IMR-90 (cell line): ENCODE measurements at regions not wholly inside any gene's neighbourhood (a gene's known extent, or its start where the extent isn't known, plus 50 kb on each side); places are given as distances from the start of the nearest gene placed in this dataset.

ENCODE experiments used
- CHD1 ChIP-seq: IDR thresholded peaks from 2 replicates; pipeline ENCODE4 v1.6.1; 2012; ENCODE audit warnings: low read depth, low read length, improper control_type of control experiment
- FOS ChIP-seq: fragments of 150-350 bp; IDR thresholded peaks from 2 replicates; pipeline ENCODE4 v1.6.1; 2016; ENCODE audit warnings: low read depth, low read length
- POLR2A ChIP-seq: IDR thresholded peaks from 2 replicates; pipeline ENCODE4 v1.6.1; 2012; ENCODE audit warnings: mild to moderate bottlenecking, low read depth, low read length
- RAD21 ChIP-seq: IDR thresholded peaks from 2 replicates; pipeline ENCODE4 v1.6.1; 2012; ENCODE audit warnings: low read length, improper control_type of control experiment
- TF ChIP-seq, protein P1 (sequence below): conservative IDR thresholded peaks from 2 replicates; pipeline ENCODE4 v1.5.1; 2012; ENCODE audit warnings: mild to moderate bottlenecking, low read depth, low read length, improper control_type of control experiment
- TF ChIP-seq, protein P2 (sequence below): fragments of 150-350 bp; IDR thresholded peaks from 2 replicates; pipeline ENCODE4 v1.6.1; 2017; ENCODE audit warnings: mild to moderate bottlenecking, antibody characterized with exemption, low read length, low read depth

DNA sequence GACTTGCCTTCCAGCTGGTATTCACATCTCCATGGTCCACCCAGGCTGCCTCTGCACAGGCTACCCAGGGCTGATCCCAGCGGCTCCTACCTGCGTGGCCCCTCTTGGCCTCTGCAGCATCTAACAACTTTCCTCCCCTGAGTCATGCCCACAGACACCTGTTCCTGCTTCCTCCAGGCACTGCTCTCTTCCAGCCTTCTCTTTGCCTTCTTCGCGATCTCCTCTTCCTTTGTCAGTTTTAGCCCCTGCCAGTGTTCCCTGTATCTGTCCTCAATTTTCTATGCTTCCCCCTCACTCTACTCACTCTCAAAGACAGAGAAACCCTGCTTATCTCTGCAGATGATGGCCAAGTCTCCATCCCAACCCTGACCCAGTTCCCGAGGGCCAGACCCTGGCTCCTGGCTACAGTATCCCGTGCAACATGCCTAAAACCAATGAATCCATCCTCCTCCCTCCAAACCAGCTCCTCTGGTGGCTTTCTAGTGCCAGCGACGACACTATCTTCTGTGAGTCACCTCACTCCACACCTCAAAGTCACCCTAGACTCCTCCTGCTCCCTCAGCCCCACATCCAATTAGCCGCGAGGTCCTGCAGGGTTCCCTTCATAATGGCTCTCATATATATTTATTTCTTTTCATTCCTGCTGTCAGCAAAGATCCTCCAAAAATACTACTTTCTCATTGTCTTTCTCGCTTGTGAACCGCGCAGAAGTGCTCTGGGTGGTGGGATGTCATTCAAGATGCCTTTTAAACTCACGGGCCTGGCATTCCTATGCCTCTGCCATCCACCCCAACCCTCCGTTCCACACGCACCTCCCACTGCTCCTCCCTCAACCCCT lies 259.2 kb downstream of the TOMM20 start:
- TF ChIP-seq, protein P1, sequence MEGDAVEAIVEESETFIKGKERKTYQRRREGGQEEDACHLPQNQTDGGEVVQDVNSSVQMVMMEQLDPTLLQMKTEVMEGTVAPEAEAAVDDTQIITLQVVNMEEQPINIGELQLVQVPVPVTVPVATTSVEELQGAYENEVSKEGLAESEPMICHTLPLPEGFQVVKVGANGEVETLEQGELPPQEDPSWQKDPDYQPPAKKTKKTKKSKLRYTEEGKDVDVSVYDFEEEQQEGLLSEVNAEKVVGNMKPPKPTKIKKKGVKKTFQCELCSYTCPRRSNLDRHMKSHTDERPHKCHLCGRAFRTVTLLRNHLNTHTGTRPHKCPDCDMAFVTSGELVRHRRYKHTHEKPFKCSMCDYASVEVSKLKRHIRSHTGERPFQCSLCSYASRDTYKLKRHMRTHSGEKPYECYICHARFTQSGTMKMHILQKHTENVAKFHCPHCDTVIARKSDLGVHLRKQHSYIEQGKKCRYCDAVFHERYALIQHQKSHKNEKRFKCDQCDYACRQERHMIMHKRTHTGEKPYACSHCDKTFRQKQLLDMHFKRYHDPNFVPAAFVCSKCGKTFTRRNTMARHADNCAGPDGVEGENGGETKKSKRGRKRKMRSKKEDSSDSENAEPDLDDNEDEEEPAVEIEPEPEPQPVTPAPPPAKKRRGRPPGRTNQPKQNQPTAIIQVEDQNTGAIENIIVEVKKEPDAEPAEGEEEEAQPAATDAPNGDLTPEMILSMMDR: no peak
- TF ChIP-seq FOS: no peak
- TF ChIP-seq, protein P2, sequence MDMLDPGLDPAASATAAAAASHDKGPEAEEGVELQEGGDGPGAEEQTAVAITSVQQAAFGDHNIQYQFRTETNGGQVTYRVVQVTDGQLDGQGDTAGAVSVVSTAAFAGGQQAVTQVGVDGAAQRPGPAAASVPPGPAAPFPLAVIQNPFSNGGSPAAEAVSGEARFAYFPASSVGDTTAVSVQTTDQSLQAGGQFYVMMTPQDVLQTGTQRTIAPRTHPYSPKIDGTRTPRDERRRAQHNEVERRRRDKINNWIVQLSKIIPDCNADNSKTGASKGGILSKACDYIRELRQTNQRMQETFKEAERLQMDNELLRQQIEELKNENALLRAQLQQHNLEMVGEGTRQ: no peak
- TF ChIP-seq POLR2A: no peak
- no peak for TF ChIP-seq CHD1
- no peak for TF ChIP-seq RAD21
